GM12878 (cell line): ENCODE measurements at regions not wholly inside any gene's neighbourhood (a gene's known extent, or its start where the extent isn't known, plus 50 kb on each side); places are given as distances from the start of the nearest gene placed in this dataset.

Experiments
- ATAC-seq: fragments of 200-7000 bp; cut with Tn5 transposase; 3 replicates; pipeline ENCODE4 v1.9.1; 2020; ENCODE audit warnings: mild to moderate bottlenecking, moderate library complexity
- BruUV-seq: library from RNA; stranded (reverse); fragments of 400-500 nt; replicated peaks from 2 replicates; lab custom pipeline; 2021; lab: Mats Ljungman, UMichigan
- CTCF ChIA-PET: fragments of 300-600 bp; sonication (Branson Sonifier 250); formaldehyde crosslinking; extraction: SDS; loops from one replicate; lab custom pipeline; 2021; ENCODE audit warnings: inconsistent platforms; lab: Yijun Ruan, JAX
- POLR2A ChIA-PET: fragments of 350-600 bp; formaldehyde crosslinking; extraction: SDS; loops from one replicate; lab custom pipeline; 2021; ENCODE audit warnings: inconsistent platforms; lab: Charles Lee
- RAD21 ChIA-PET: fragments of 300-600 bp; sonication (Branson Sonifier 250); formaldehyde crosslinking; loops from one replicate; lab custom pipeline; 2023; ENCODE audit warnings: antibody characterized with exemption; ENCODE audit not compliant: unreplicated experiment; lab: Charles Lee
- SMC1A ChIA-PET: fragments of 300-600 bp; sonication (Branson Sonifier 250); formaldehyde crosslinking; loops from one replicate; lab custom pipeline; 2023; ENCODE audit not compliant: unreplicated experiment, uncharacterized antibody; lab: Charles Lee
- DNase-seq: peaks from one replicate; pipeline ENCODE4 v3.0.0-alpha.2; 2011; ENCODE audit warnings: low read depth, low spot score
- FAIRE-seq: peaks from 3 replicates; lab custom pipeline; 2011; peaks lifted over from hg19 to GRCh38; lab: Jason Lieb, UNC
- H2AFZ ChIP-seq: 2 replicates; pipeline ENCODE4 v1.6.0; 2011; ENCODE audit warnings: low read depth, low read length, control low read depth; ENCODE audit not compliant: control insufficient read depth
- H3K27ac ChIP-seq: 2 replicates; pipeline ENCODE4 v1.5.1; 2011; ENCODE audit warnings: control low read depth; ENCODE audit not compliant: control insufficient read depth, insufficient read depth
- H3K27me3 ChIP-seq, 2 experiments: replicated peaks in 1 of 2; 2 replicates each; pipeline versions ENCODE4 v1.6.0 to v1.6.1; 2011; ENCODE audit warnings: low read length in 1 of 2; ENCODE audit not compliant: control insufficient read depth in 2 of 2, insufficient read depth in 2 of 2
- H3K36me3 ChIP-seq, 2 experiments: 2 replicates each; pipeline ENCODE4 v1.5.1; 2011; ENCODE audit warnings: low read length in 1 of 2; ENCODE audit not compliant: control insufficient read depth in 2 of 2, insufficient read depth in 2 of 2
- H3K4me1 ChIP-seq: 2 replicates; pipeline ENCODE4 v1.6.1; 2011; ENCODE audit warnings: mild to moderate bottlenecking, low read length, moderate library complexity, mixed read lengths; ENCODE audit not compliant: control insufficient read depth, insufficient read depth
- H3K4me2 ChIP-seq: 2 replicates; pipeline ENCODE4 v1.6.0; 2011; ENCODE audit warnings: control low read depth; ENCODE audit not compliant: control insufficient read depth, insufficient read depth
- H3K4me3 ChIP-seq: fragments of 200-600 bp; sonication (generic); 2 replicates; pipeline ENCODE4 v1.5.1; 2016
- H3K79me2 ChIP-seq: 2 replicates; pipeline ENCODE4 v1.6.0; 2011; ENCODE audit warnings: low read length; ENCODE audit not compliant: control insufficient read depth, insufficient read depth
- H3K9ac ChIP-seq: 2 replicates; pipeline ENCODE4 v1.8.0; 2011; ENCODE audit warnings: low read length, control low read depth, mixed read lengths; ENCODE audit not compliant: control insufficient read depth, insufficient read depth
- H3K9me3 ChIP-seq: replicated peaks from 3 replicates; pipeline ENCODE4 v1.5.1; 2011; ENCODE audit warnings: mild to moderate bottlenecking, low read length; ENCODE audit not compliant: control insufficient read depth, insufficient read depth
- H4K20me1 ChIP-seq: 2 replicates; pipeline ENCODE4 v1.6.0; 2011; ENCODE audit not compliant: control insufficient read depth, insufficient read depth
- ATF7 ChIP-seq: fragments of 450-650 bp; IDR thresholded peaks from 2 replicates; pipeline ENCODE4 v1.6.1; 2016; ENCODE audit warnings: low read depth, mild to moderate bottlenecking
- BCL11A ChIP-seq: IDR thresholded peaks from 2 replicates; pipeline ENCODE4 v1.6.1; 2011; ENCODE audit warnings: low read depth, low read length
- BRCA1 ChIP-seq: IDR thresholded peaks from 2 replicates; pipeline ENCODE4 v1.6.1; 2011; ENCODE audit warnings: low read depth, low read length, improper control_type of control experiment
- CBFB ChIP-seq: IDR thresholded peaks from 2 replicates; pipeline ENCODE4 v1.6.1; 2016; ENCODE audit warnings: antibody characterized with exemption, low read depth
- CHD4 ChIP-seq: fragments of 200-600 bp; sonication (generic); IDR thresholded peaks from 2 replicates; pipeline ENCODE4 v1.6.1; 2016; ENCODE audit warnings: mild to moderate bottlenecking
- CREB1 ChIP-seq: IDR thresholded peaks from 2 replicates; pipeline ENCODE4 v1.6.1; 2012; ENCODE audit warnings: low read depth, mild to moderate bottlenecking, inconsistent platforms
- ESRRA ChIP-seq: IDR thresholded peaks from 2 replicates; pipeline ENCODE4 v1.6.1; 2012; ENCODE audit warnings: mild to moderate bottlenecking, low read length, improper control_type of control experiment
- FOS ChIP-seq: IDR thresholded peaks from 3 replicates; pipeline ENCODE4 v1.6.1; 2011; ENCODE audit warnings: borderline replicate concordance; ENCODE audit not compliant: insufficient read length; ENCODE audit errors: extremely low read depth
- IKZF1 ChIP-seq: fragments of 450-650 bp; conservative IDR thresholded peaks from 2 replicates; pipeline ENCODE4 v1.6.1; 2017; ENCODE audit warnings: antibody characterized with exemption, mild to moderate bottlenecking
- MYB ChIP-seq: fragments of 150-350 bp; IDR thresholded peaks from 2 replicates; pipeline ENCODE4 v1.6.1; 2014; ENCODE audit warnings: mild to moderate bottlenecking, low read depth, low read length, borderline replicate concordance
- NFXL1 ChIP-seq: fragments of 450-650 bp; IDR thresholded peaks from 2 replicates; pipeline ENCODE4 v1.6.1; 2017; ENCODE audit warnings: antibody characterized with exemption, mild to moderate bottlenecking, borderline replicate concordance
- NFYB ChIP-seq: IDR thresholded peaks from 2 replicates; pipeline ENCODE4 v1.6.1; 2011; ENCODE audit warnings: low read depth, mild to moderate bottlenecking, low read length, improper control_type of control experiment, moderate library complexity; ENCODE audit not compliant: insufficient read depth
- NR2C1 ChIP-seq: fragments of 450-650 bp; IDR thresholded peaks from 2 replicates; pipeline ENCODE4 v1.6.1; 2017; ENCODE audit warnings: antibody characterized with exemption, mild to moderate bottlenecking, moderate library complexity
- SMARCA5 ChIP-seq: fragments of 450-650 bp; IDR thresholded peaks from 2 replicates; pipeline ENCODE4 v1.6.1; 2017; ENCODE audit warnings: mild to moderate bottlenecking
- SREBF2 ChIP-seq: IDR thresholded peaks from 2 replicates; pipeline ENCODE4 v1.6.1; 2012; ENCODE audit warnings: mild to moderate bottlenecking, low read length
- ZBED1 ChIP-seq: IDR thresholded peaks from 2 replicates; pipeline ENCODE4 v1.6.1; 2016; ENCODE audit warnings: borderline replicate concordance
- ZBTB33 ChIP-seq: fragments of 450-650 bp; IDR thresholded peaks from 2 replicates; pipeline ENCODE4 v1.6.1; 2017; ENCODE audit warnings: mild to moderate bottlenecking
- WGBS: methylation state at CpG from one replicate; pipeline ENCODE4 v1.1.6; 2016; ENCODE audit warnings: low lambda C conversion rate; ENCODE audit not compliant: insufficient replicate concordance, insufficient coverage; ENCODE audit errors: missing lambda C conversion rate; 5-methylcytosine and 5-hydroxymethylcytosine counted together
- in situ Hi-C: fragments of 300-500 bp; cut with MboI; formaldehyde crosslinking; loops from 9 replicates; pipeline ENCODE4 v1.14.3; 2018; ENCODE audit warnings: mixed read lengths
- intact Hi-C: fragments of 100-400 bp; cut with micrococcal nuclease; formaldehyde crosslinking; loops from one replicate; pipeline ENCODE4 v1.14.2; 2022; ENCODE audit not compliant: unreplicated experiment
- TF ChIP-seq, protein P1 (sequence below): IDR thresholded peaks from 2 replicates; pipeline ENCODE4 v1.6.1; 2012; ENCODE audit warnings: low read length, inconsistent platforms
- TF ChIP-seq, protein P2 (sequence below): IDR thresholded peaks from 2 replicates; pipeline ENCODE4 v1.6.1; 2012; ENCODE audit warnings: low read depth, low read length, improper control_type of control experiment

DNA sequence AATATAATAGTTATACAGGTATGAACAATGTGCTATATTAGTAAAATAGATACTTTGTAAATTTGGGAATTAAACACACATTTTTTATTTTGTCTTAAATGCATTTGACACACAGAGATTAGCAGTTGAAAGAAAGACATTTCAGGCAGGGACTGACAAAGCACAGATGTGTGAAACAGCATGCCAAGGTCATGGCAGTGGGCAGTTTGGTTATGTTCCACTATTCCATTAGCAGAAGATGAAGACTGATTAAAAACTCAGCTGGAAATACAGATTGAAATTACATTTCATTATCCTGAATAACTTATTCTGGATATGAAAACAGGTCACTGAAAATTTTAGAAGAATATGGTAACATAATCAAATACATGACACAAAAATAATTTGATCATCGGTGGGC lies 669.8 kb upstream of the LRFN5 start:
- in situ Hi-C loops, result no loop called here
- no peak overlapping the region for H3K4me2 ChIP-seq
- H3K9ac ChIP-seq, result no peak overlapping the region
- H3K27ac ChIP-seq, result no peak overlapping the region
- H3K4me3 ChIP-seq, result no peak overlapping the region
- CTCF ChIA-PET, result no interaction called here
- BruUV-seq, result no TSS peak
- no peaks in the 10 kb centered on the region for H3K9me3 ChIP-seq
- H4K20me1 ChIP-seq, result no peaks in the 10 kb centered on the region
- SMC1A ChIA-PET, result interaction anchor here (0.8 to 1.3 kb wide), 2 partner anchors 68 to 511 kb away, joined by 3 read pairs; no protein-coding TSS in a partner anchor
- no peaks in the 10 kb centered on the region for H3K4me1 ChIP-seq
- no peaks in the 10 kb centered on the region for H3K79me2 ChIP-seq
- POLR2A ChIA-PET, result no interaction called here
- no peaks in the 10 kb centered on the region for H3K27me3 ChIP-seq
- H2AFZ ChIP-seq, result no peak overlapping the region
- DNase-seq (no peak), FAIRE-seq (no peak), ATAC-seq (no peak)
- intact Hi-C loops, result no loop called here
- RAD21 ChIA-PET, result no interaction called here
- no peaks in the 10 kb centered on the region for H3K36me3 ChIP-seq
- WGBS, result 23% methylated on average over 1 of the region's 1 CpG
- TF ChIP-seq SMARCA5 (no peak), ZBED1 (no peak), SREBF2 (no peak), BRCA1 (no peak), ZBTB33 (no peak), CHD4 (no peak), MYB (no peak), NR2C1 (no peak), BCL11A (no peak), CREB1 (no peak), NFYB (no peak), ESRRA (no peak), ATF7 (no peak), CBFB (no peak), NFXL1 (no peak), FOS (no peak), IKZF1 (no peak)
- TF ChIP-seq, protein P1, sequence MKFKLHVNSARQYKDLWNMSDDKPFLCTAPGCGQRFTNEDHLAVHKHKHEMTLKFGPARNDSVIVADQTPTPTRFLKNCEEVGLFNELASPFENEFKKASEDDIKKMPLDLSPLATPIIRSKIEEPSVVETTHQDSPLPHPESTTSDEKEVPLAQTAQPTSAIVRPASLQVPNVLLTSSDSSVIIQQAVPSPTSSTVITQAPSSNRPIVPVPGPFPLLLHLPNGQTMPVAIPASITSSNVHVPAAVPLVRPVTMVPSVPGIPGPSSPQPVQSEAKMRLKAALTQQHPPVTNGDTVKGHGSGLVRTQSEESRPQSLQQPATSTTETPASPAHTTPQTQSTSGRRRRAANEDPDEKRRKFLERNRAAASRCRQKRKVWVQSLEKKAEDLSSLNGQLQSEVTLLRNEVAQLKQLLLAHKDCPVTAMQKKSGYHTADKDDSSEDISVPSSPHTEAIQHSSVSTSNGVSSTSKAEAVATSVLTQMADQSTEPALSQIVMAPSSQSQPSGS, result no peak
- TF ChIP-seq, protein P2, sequence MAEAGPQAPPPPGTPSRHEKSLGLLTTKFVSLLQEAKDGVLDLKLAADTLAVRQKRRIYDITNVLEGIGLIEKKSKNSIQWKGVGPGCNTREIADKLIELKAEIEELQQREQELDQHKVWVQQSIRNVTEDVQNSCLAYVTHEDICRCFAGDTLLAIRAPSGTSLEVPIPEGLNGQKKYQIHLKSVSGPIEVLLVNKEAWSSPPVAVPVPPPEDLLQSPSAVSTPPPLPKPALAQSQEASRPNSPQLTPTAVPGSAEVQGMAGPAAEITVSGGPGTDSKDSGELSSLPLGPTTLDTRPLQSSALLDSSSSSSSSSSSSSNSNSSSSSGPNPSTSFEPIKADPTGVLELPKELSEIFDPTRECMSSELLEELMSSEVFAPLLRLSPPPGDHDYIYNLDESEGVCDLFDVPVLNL, result no peak
